22Rv1 (cell line): ENCODE measurements at regions not wholly inside any gene's neighbourhood (a gene's known extent, or its start where the extent isn't known, plus 50 kb on each side); places are given as distances from the start of the nearest gene placed in this dataset.

ENCODE experiments used
- H3K27ac ChIP-seq: fragments of 450-650 bp; 2 replicates; pipeline ENCODE4 v1.5.1; 2017
- CTCF ChIP-seq: fragments of 450-650 bp; IDR thresholded peaks from 2 replicates; pipeline ENCODE4 v1.5.1; 2017; ENCODE audit warnings: mild to moderate bottlenecking
- ZFX ChIP-seq: fragments of 450-650 bp; IDR thresholded peaks from 2 replicates; pipeline ENCODE4 v1.6.1; 2017; ENCODE audit warnings: antibody characterized with exemption, borderline replicate concordance

GRCh38 chr10:54853883-54854282 lies 52.9 kb upstream of the PCDH15 start:
- no peak overlapping the region for H3K27ac ChIP-seq
- TF ChIP-seq CTCF (no peak), ZFX (no peak)
